ENCODE measurements at regions not wholly inside any gene's neighbourhood (a gene's known extent, or its start where the extent isn't known, plus 50 kb on each side); places are given as distances from the start of the nearest gene placed in this dataset.

DNA sequence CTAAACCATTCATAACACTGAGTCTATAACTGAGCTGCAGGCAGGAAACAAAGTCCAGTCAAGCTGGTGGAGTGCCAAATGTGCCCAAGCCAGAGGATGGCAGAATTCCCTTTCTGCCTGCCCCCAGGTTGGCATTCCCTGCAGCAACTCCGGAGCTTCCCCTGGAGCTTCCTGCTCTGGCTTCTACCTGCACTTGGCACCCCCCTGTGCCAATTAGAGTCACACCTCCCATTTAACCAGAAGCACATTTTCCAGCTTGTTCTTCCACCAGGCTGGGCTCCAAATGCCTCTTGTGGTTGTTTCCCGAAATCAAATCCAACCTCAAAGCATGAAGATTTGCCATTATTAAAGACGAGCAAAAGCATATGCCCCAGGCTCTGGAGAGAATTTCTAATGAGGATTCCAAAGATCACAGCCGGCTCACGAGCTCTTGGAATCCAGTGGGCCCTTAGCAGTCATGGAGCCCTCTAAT is 294.5 kb downstream of the RRAGC start:
- TF ChIP-seq, protein P1, sequence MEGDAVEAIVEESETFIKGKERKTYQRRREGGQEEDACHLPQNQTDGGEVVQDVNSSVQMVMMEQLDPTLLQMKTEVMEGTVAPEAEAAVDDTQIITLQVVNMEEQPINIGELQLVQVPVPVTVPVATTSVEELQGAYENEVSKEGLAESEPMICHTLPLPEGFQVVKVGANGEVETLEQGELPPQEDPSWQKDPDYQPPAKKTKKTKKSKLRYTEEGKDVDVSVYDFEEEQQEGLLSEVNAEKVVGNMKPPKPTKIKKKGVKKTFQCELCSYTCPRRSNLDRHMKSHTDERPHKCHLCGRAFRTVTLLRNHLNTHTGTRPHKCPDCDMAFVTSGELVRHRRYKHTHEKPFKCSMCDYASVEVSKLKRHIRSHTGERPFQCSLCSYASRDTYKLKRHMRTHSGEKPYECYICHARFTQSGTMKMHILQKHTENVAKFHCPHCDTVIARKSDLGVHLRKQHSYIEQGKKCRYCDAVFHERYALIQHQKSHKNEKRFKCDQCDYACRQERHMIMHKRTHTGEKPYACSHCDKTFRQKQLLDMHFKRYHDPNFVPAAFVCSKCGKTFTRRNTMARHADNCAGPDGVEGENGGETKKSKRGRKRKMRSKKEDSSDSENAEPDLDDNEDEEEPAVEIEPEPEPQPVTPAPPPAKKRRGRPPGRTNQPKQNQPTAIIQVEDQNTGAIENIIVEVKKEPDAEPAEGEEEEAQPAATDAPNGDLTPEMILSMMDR (IDR thresholded peaks at IDR 0.05) = no peak
- TF ChIP-seq POLR2A (IDR thresholded peaks at IDR 0.05) = no peak
